ENCODE measurements at regions not wholly inside any gene's neighbourhood (a gene's known extent, or its start where the extent isn't known, plus 50 kb on each side); places are given as distances from the start of the nearest gene placed in this dataset.

DNA sequence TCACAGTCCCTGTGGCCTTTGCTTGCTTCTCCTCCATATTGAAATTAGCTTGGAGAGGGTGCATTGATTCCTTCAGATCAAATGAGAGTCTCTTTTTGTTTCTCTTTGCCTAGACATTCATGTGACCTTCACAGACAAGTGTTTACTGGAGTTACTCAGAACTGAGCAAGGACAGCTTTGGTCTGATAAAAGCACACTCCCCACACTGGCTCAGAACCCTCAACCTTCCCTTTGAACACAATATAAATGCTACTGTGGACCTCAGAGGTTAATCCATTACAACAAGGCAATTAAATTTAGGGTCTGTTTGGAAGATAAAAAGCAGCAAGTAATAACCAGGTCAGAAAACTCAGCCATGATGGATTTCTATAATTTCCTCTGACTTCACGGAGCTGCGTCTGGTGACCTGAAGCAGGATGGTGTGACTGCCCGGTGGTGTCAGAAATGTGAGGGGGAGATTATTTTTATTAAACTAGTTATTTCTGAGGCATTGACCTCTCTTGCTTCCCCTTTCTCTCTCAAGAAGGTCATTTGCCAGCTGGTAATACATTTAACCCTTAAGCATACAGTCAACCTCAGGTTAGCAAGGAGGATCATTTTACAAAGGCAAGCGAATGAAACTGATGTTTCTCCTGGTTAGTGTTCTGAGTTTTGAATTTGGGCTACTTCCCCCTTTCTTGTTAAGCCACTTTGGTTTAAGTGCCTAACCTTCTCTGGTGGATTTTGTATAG, 208.2 kb downstream of the CLIC5 start:
- Histone ChIP-seq H3K4me3 (ENCODE audit: low read depth, low read length, poor library complexity, severe bottlenecking) (no peak overlapping the region), H3K4me2 (ENCODE audit: low read length) (no peak overlapping the region), H4K20me1 (ENCODE audit: insufficient read depth, low read length) (no peaks in the 10 kb centered on the region), H3F3A (ENCODE audit: insufficient read depth, low read length) (no peaks in the 10 kb centered on the region), H3K4me1 (ENCODE audit: insufficient read depth, low read length, severe bottlenecking) (peaks cover 5% of the 10 kb centered on the region), H3K27ac (ENCODE audit: low read depth, low read length, poor library complexity, severe bottlenecking) (no peak overlapping the region), H3K9me2 (ENCODE audit: low read depth, low read length) (no peaks in the 10 kb centered on the region), H3K9ac (ENCODE audit: low read length) (no peak overlapping the region), H3K36me3 (ENCODE audit: insufficient read depth, low read length) (no peaks in the 10 kb centered on the region), H3K27me3 (ENCODE audit: insufficient read depth, low read length) (no peaks in the 10 kb centered on the region), H2AFZ (ENCODE audit: low read length) (no peak overlapping the region), H3K9me3 (ENCODE audit: low read length) (no peaks in the 10 kb centered on the region), H3K79me2 (ENCODE audit: insufficient read depth, low read length) (no peaks in the 10 kb centered on the region)
- TF ChIP-seq EZH2 (IDR thresholded peaks at IDR 0.05; ENCODE audit: borderline replicate concordance, low read length), result no peak

GRCh38 chr6:45806172-45806571, 209.5 kb downstream of the CLIC5 start:
- Histone ChIP-seq H3K79me2 (ENCODE audit: insufficient read depth, low read length) (no peaks in the 10 kb centered on the region), H2AFZ (ENCODE audit: low read length) (no peak overlapping the region), H3F3A (ENCODE audit: insufficient read depth, low read length) (no peaks in the 10 kb centered on the region), H3K9me2 (ENCODE audit: low read depth, low read length) (no peaks in the 10 kb centered on the region), H3K4me3 (ENCODE audit: low read depth, low read length, poor library complexity, severe bottlenecking) (no peak overlapping the region), H3K27ac (ENCODE audit: low read depth, low read length, poor library complexity, severe bottlenecking) (no peak overlapping the region), H3K36me3 (ENCODE audit: insufficient read depth, low read length) (no peaks in the 10 kb centered on the region), H3K4me1 (ENCODE audit: insufficient read depth, low read length, severe bottlenecking) (peaks cover 5% of the 10 kb centered on the region), H3K27me3 (ENCODE audit: insufficient read depth, low read length) (no peaks in the 10 kb centered on the region), H3K4me2 (ENCODE audit: low read length) (no peak overlapping the region), H3K9me3 (ENCODE audit: low read length) (no peaks in the 10 kb centered on the region), H4K20me1 (ENCODE audit: insufficient read depth, low read length) (no peaks in the 10 kb centered on the region), H3K9ac (ENCODE audit: low read length) (no peak overlapping the region)
- TF ChIP-seq EZH2 (IDR thresholded peaks at IDR 0.05; ENCODE audit: borderline replicate concordance, low read length) (no peak), CTCF (IDR thresholded peaks at IDR 0.05; ENCODE audit: low read length) (no peak)

DNA sequence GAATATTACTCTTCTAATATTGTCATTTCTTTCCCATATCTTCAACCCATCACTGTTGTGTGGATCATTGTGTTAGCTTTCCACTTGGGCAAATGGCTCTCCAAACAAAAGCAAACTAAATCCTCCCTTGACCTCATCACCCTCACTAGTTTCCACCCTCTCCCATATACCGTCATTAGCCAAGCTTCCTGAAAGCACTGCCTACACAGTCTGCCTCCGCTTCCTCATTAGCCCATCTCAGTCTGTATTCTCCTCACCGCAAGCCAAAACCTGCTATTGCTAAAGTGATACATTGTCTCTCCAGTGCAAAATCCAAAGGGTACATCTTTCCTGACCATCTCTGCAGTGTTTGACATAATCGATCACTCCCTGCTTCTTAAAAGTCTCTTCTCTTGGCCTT, 212.6 kb downstream of the CLIC5 start:
- H3K4me2 ChIP-seq (ENCODE audit: low read length), result no peak overlapping the region
- H3K4me3 ChIP-seq (ENCODE audit: low read depth, low read length, poor library complexity, severe bottlenecking), result no peak overlapping the region
- no peaks in the 10 kb centered on the region for H4K20me1 ChIP-seq (ENCODE audit: insufficient read depth, low read length)

More for the DNA sequence above, 212.6 kb downstream of the CLIC5 start:
- H3K9me2 ChIP-seq (ENCODE audit: low read depth, low read length), result no peaks in the 10 kb centered on the region
- H3K4me1 ChIP-seq (ENCODE audit: insufficient read depth, low read length, severe bottlenecking), result no peaks in the 10 kb centered on the region
- no peak overlapping the region for H3K9ac ChIP-seq (ENCODE audit: low read length)
- no peaks in the 10 kb centered on the region for H3K36me3 ChIP-seq (ENCODE audit: insufficient read depth, low read length)
- H2AFZ ChIP-seq (ENCODE audit: low read length), result no peak overlapping the region
- TF ChIP-seq EZH2 (IDR thresholded peaks at IDR 0.05; ENCODE audit: borderline replicate concordance, low read length), result no peak
- no peak for TF ChIP-seq CTCF (IDR thresholded peaks at IDR 0.05; ENCODE audit: low read length)
- H3K79me2 ChIP-seq (ENCODE audit: insufficient read depth, low read length), result no peaks in the 10 kb centered on the region
- no peaks in the 10 kb centered on the region for H3K27me3 ChIP-seq (ENCODE audit: insufficient read depth, low read length)
- H3K9me3 ChIP-seq (ENCODE audit: low read length), result no peaks in the 10 kb centered on the region
- H3K27ac ChIP-seq (ENCODE audit: low read depth, low read length, poor library complexity, severe bottlenecking), result no peak overlapping the region
- no peaks in the 10 kb centered on the region for H3F3A ChIP-seq (ENCODE audit: insufficient read depth, low read length)
